ENCODE measurements at regions not wholly inside any gene's neighbourhood (a gene's known extent, or its start where the extent isn't known, plus 50 kb on each side); places are given as distances from the start of the nearest gene placed in this dataset.

DNA sequence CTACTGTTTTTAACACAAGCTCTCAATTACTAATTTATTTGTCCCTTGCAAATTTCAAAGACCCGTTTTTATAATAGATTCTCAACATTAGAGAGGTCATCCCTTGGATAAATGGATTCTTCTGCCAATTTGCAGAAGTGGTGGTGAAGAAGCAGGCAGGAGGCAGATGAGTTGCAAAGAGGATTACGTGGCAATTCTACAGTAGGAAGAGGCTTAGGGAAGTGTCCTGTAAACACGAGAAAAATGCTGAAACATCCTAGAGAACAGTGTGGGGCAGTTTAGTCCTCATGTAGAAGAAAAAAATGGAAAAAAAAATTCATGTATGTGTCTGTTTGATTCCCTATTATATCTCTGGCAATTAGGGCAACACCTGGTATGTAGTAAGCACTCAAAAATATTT is 87.6 kb downstream of the BMP2 start:
- Histone ChIP-seq H3K4me1 (ENCODE audit: insufficient read depth, low read length) (no peaks in the 10 kb centered on the region), H3K4me3 (ENCODE audit: low read length) (no peak overlapping the region), H3K27me3 (ENCODE audit: insufficient read depth, low read length) (no peaks in the 10 kb centered on the region), H3K9ac (ENCODE audit: low read depth, low read length) (no peak overlapping the region), H3K9me3 (ENCODE audit: insufficient read depth, low read depth, low read length) (no peaks in the 10 kb centered on the region), H3K27ac (ENCODE audit: low read depth, low read length) (no peak overlapping the region), H3K36me3 (ENCODE audit: insufficient read depth, low read length) (no peaks in the 10 kb centered on the region)
- 92% methylated on average over 3 of the region's 3 CpGs for WGBS

DNA sequence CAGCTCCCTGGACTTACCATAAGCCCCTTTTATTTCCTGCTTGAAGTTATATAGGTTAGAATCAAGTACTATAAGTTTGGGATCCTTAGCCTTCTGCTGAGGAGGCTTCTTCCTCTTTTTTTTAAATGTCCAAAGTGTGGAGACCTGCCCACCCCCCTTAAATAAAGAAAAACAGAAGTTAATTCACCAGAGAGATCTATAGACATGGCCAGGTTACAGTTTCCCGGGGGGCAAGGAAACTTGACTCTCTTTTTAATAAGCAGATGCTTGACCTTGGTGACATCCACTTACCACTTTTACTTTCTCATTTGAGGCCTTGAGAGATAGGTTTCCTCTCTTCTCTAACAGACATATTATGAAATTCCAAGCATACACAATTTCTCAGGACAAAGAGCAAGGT is 88.3 kb downstream of the BMP2 start:
- Histone ChIP-seq H3K9me3 (ENCODE audit: insufficient read depth, low read depth, low read length) (no peaks in the 10 kb centered on the region), H3K4me3 (ENCODE audit: low read length) (no peak overlapping the region), H3K9ac (ENCODE audit: low read depth, low read length) (no peak overlapping the region), H3K27me3 (ENCODE audit: insufficient read depth, low read length) (no peaks in the 10 kb centered on the region), H3K27ac (ENCODE audit: low read depth, low read length) (no peak overlapping the region), H3K4me1 (ENCODE audit: insufficient read depth, low read length) (no peaks in the 10 kb centered on the region), H3K36me3 (ENCODE audit: insufficient read depth, low read length) (no peaks in the 10 kb centered on the region)
- 94% methylated on average over 1 of the region's 1 CpG for WGBS

- Histone ChIP-seq H3K9me3 (ENCODE audit: insufficient read depth, low read depth, low read length) (no peaks in the 10 kb centered on the region), H3K27me3 (ENCODE audit: insufficient read depth, low read length) (no peaks in the 10 kb centered on the region), H3K36me3 (ENCODE audit: insufficient read depth, low read length) (no peaks in the 10 kb centered on the region), H3K4me3 (ENCODE audit: low read length) (no peak overlapping the region), H3K4me1 (ENCODE audit: insufficient read depth, low read length) (peaks cover 8% of the 10 kb centered on the region), H3K27ac (ENCODE audit: low read depth, low read length) (no peak overlapping the region), H3K9ac (ENCODE audit: low read depth, low read length) (no peak overlapping the region)
- WGBS = 96% methylated on average over 5 of the region's 5 CpGs
Measured at GRCh38 chr20:6857927-6858326, 90.4 kb downstream of the BMP2 start.

GRCh38 chr20:6863355-6863754 is 95.9 kb downstream of the BMP2 start:
- Histone ChIP-seq H3K4me3 (ENCODE audit: low read length) (no peak overlapping the region), H3K9ac (ENCODE audit: low read depth, low read length) (no peak overlapping the region), H3K27me3 (ENCODE audit: insufficient read depth, low read length) (no peaks in the 10 kb centered on the region), H3K36me3 (ENCODE audit: insufficient read depth, low read length) (no peaks in the 10 kb centered on the region), H3K27ac (ENCODE audit: low read depth, low read length) (no peak overlapping the region), H3K9me3 (ENCODE audit: insufficient read depth, low read depth, low read length) (no peaks in the 10 kb centered on the region), H3K4me1 (ENCODE audit: insufficient read depth, low read length) (peaks cover 15% of the 10 kb centered on the region)
- 81% methylated on average over 2 of the region's 2 CpGs for WGBS

DNA sequence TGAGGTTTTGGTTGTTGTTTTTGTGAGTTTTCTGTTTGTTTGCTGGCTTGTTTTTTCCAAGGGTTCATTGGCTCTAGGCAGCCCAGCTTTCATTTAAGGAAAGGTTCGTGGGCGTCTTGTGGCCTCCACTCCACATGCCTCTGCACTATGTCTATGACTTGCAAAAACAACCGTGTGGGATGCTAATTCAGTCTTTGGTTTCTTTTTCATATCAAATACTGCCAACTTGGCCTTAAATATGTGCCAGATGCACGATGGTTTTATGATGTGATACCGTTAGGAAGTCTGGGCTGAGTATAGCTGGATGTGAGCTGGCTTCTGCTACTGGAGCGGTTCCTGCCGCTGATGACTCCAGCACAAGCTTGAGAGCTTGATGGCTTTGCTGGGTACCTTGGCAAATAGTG is 96.3 kb downstream of the BMP2 start:
- H3K4me1 ChIP-seq (ENCODE audit: insufficient read depth, low read length) = peaks cover 15% of the 10 kb centered on the region
- no peaks in the 10 kb centered on the region for H3K27me3 ChIP-seq (ENCODE audit: insufficient read depth, low read length)
- H3K36me3 ChIP-seq (ENCODE audit: insufficient read depth, low read length) = no peaks in the 10 kb centered on the region
- no peak overlapping the region for H3K27ac ChIP-seq (ENCODE audit: low read depth, low read length)
- no peak overlapping the region for H3K4me3 ChIP-seq (ENCODE audit: low read length)
- H3K9me3 ChIP-seq (ENCODE audit: insufficient read depth, low read depth, low read length) = no peaks in the 10 kb centered on the region
- H3K9ac ChIP-seq (ENCODE audit: low read depth, low read length) = no peak overlapping the region
- 94% methylated on average over 7 of the region's 7 CpGs for WGBS

DNA sequence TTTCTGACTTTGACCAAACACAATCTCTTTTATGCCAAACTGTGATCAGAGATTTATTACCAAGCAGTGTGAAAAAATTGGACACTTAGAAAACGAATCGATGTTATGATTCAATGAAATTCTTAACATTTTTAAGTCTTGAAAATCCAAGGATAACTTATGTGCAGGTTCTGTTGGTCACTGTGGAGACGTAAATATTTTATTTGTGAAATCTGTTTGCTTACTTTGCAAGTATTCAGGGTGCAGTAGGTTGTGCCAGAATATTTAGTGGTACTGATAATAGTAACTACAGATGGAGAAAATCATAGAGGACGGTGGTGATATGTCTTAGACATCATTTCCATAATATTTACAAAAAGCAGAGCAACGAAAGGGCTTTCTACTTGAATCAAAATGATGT is 97.3 kb downstream of the BMP2 start:
- H3K36me3 ChIP-seq (ENCODE audit: insufficient read depth, low read length) = no peaks in the 10 kb centered on the region
- H3K27ac ChIP-seq (ENCODE audit: low read depth, low read length) = no peak overlapping the region
- H3K27me3 ChIP-seq (ENCODE audit: insufficient read depth, low read length) = no peaks in the 10 kb centered on the region
- no peak overlapping the region for H3K9ac ChIP-seq (ENCODE audit: low read depth, low read length)
- no peak overlapping the region for H3K4me3 ChIP-seq (ENCODE audit: low read length)
- over 99% methylated on average over 5 of the region's 5 CpGs for WGBS
- no peaks in the 10 kb centered on the region for H3K9me3 ChIP-seq (ENCODE audit: insufficient read depth, low read depth, low read length)
- peaks cover 15% of the 10 kb centered on the region for H3K4me1 ChIP-seq (ENCODE audit: insufficient read depth, low read length)

DNA sequence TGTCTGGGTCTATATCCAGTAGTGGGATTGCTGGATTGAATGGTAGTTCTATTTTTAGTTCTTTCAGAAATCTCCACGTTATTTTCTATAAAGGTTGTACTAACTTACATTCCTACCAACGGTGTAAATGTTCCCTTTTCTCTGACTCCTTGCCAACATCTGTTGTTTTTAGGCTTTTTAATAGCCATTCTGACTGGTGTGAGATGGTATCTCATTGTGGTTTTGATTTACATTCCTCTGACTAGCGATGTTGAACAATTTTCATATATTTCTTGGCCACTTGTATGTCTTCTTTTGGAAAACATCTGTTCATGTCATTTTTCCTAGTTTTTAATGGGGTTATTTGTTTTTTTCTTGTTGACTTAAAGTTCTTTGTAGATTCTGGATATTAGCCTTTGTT is 99.3 kb downstream of the BMP2 start:
- Histone ChIP-seq H3K27ac (ENCODE audit: low read depth, low read length) (no peak overlapping the region), H3K9ac (ENCODE audit: low read depth, low read length) (no peak overlapping the region), H3K27me3 (ENCODE audit: insufficient read depth, low read length) (no peaks in the 10 kb centered on the region), H3K36me3 (ENCODE audit: insufficient read depth, low read length) (no peaks in the 10 kb centered on the region), H3K4me3 (ENCODE audit: low read length) (no peak overlapping the region), H3K4me1 (ENCODE audit: insufficient read depth, low read length) (peaks cover 11% of the 10 kb centered on the region; the same call in 1 of the 2 replicates), H3K9me3 (ENCODE audit: insufficient read depth, low read depth, low read length) (no peaks in the 10 kb centered on the region)
- WGBS = 88% methylated on average over 2 of the region's 3 CpGs

- H3K36me3 ChIP-seq (ENCODE audit: insufficient read depth, low read length) = no peaks in the 10 kb centered on the region
- no peak overlapping the region for H3K9ac ChIP-seq (ENCODE audit: low read depth, low read length)
- no peak overlapping the region for H3K4me3 ChIP-seq (ENCODE audit: low read length)
- no peak overlapping the region for H3K27ac ChIP-seq (ENCODE audit: low read depth, low read length)
- 95% methylated on average over 7 of the region's 7 CpGs for WGBS
- H3K9me3 ChIP-seq (ENCODE audit: insufficient read depth, low read depth, low read length) = no peaks in the 10 kb centered on the region
- no peaks in the 10 kb centered on the region for H3K27me3 ChIP-seq (ENCODE audit: insufficient read depth, low read length)
- H3K4me1 ChIP-seq (ENCODE audit: insufficient read depth, low read length) = no peaks in the 10 kb centered on the region
Measured at GRCh38 chr20:6868861-6869260, 101.4 kb downstream of the BMP2 start.

DNA sequence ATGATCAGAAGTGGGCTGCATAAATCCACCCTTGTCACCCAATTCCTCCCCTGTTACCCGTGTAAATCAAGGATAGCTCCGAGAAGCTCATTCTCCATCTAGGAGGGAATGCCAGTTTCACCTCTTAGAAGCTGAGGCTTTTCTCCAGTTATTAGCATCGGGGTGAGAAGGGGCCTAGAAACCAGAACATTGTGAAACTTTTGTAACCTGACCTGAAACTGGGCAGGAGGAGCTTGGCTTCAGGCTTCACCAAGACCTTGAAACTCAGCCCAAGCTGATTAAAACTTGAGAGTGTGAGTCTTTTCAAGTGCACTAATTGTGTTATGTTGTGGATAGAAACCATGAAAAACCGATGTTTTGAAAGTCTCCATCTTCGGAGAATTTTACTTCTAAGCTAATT is 103.1 kb downstream of the BMP2 start:
- H3K9me3 ChIP-seq (ENCODE audit: insufficient read depth, low read depth, low read length) = no peaks in the 10 kb centered on the region
- WGBS = 79% methylated on average over 5 of the region's 5 CpGs
- no peak overlapping the region for H3K9ac ChIP-seq (ENCODE audit: low read depth, low read length)
- H3K27me3 ChIP-seq (ENCODE audit: insufficient read depth, low read length) = no peaks in the 10 kb centered on the region
- H3K36me3 ChIP-seq (ENCODE audit: insufficient read depth, low read length) = no peaks in the 10 kb centered on the region
- H3K27ac ChIP-seq (ENCODE audit: low read depth, low read length) = no peak overlapping the region
- no peak overlapping the region for H3K4me3 ChIP-seq (ENCODE audit: low read length)
- no peaks in the 10 kb centered on the region for H3K4me1 ChIP-seq (ENCODE audit: insufficient read depth, low read length)

- Histone ChIP-seq H3K4me3 (ENCODE audit: low read length) (no peak overlapping the region), H3K9ac (ENCODE audit: low read depth, low read length) (no peak overlapping the region), H3K27ac (ENCODE audit: low read depth, low read length) (no peak overlapping the region), H3K27me3 (ENCODE audit: insufficient read depth, low read length) (no peaks in the 10 kb centered on the region), H3K4me1 (ENCODE audit: insufficient read depth, low read length) (no peaks in the 10 kb centered on the region), H3K9me3 (ENCODE audit: insufficient read depth, low read depth, low read length) (no peaks in the 10 kb centered on the region), H3K36me3 (ENCODE audit: insufficient read depth, low read length) (no peaks in the 10 kb centered on the region)
- 67% methylated on average over 1 of the region's 1 CpG for WGBS
Measured at GRCh38 chr20:6877633-6878032, 110.1 kb downstream of the BMP2 start.

DNA sequence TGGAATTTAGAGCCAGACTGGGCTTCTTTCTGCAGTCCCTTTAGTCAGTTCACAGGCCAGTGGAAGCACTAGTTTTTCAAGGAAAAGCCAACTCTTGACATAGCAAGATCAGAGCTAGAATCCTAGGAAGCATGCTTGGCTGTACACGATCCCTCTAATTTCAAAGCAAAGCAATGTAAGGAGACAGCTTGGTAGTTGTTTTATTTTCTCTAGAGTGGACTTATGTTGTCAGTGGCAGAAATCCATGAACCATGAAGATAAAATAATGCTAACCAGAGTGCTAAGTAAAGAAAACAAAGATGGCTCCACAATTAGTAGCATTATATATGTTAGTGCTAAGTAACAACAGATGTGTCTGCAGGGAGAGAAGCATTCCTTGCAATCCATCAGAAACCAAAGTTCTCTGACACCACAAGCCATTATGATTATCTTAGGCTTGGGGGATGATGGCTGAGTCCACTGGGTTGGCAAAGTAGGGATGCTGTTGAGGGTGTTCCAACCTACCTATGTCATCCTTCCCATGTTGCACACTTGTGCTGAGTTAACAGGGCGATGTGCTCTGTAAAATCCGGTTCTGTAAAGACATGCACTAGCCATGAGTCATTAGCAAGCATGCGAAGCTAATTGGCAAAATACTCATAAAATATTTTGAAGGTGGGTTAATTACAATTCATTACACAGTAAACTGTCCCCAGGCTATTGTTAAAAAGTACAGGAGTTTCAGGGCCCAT is 115.2 kb downstream of the BMP2 start:
- WGBS = 92% methylated on average over 4 of the region's 4 CpGs
- H3K4me3 ChIP-seq (ENCODE audit: low read length) = no peak overlapping the region
- H3K9me3 ChIP-seq (ENCODE audit: insufficient read depth, low read depth, low read length) = no peaks in the 10 kb centered on the region
- no peaks in the 10 kb centered on the region for H3K27me3 ChIP-seq (ENCODE audit: insufficient read depth, low read length)
- H3K4me1 ChIP-seq (ENCODE audit: insufficient read depth, low read length) = peaks cover 16% of the 10 kb centered on the region; the same call in 1 of the 2 replicates
- no peak overlapping the region for H3K27ac ChIP-seq (ENCODE audit: low read depth, low read length)
- no peaks in the 10 kb centered on the region for H3K36me3 ChIP-seq (ENCODE audit: insufficient read depth, low read length)
- H3K9ac ChIP-seq (ENCODE audit: low read depth, low read length) = no peak overlapping the region

- H3K9me3 ChIP-seq (ENCODE audit: insufficient read depth, low read depth, low read length) = no peaks in the 10 kb centered on the region
- H3K27ac ChIP-seq (ENCODE audit: low read depth, low read length) = no peak overlapping the region
- peaks cover 16% of the 10 kb centered on the region; the same call in 1 of the 2 replicates for H3K4me1 ChIP-seq (ENCODE audit: insufficient read depth, low read length)
- no peak overlapping the region for H3K4me3 ChIP-seq (ENCODE audit: low read length)
- H3K36me3 ChIP-seq (ENCODE audit: insufficient read depth, low read length) = no peaks in the 10 kb centered on the region
- no peaks in the 10 kb centered on the region for H3K27me3 ChIP-seq (ENCODE audit: insufficient read depth, low read length)
- no peak overlapping the region for H3K9ac ChIP-seq (ENCODE audit: low read depth, low read length)
- no CpG with 5 or more reads among the region's 1 CpG for WGBS
Measured at GRCh38 chr20:6884114-6884513, 116.6 kb downstream of the BMP2 start.

All from HUES64 (cell line).